Naive thymus-derived CD4-positive, alpha-beta T cell (primary cell): ENCODE measurements at regions not wholly inside any gene's neighbourhood (a gene's known extent, or its start where the extent isn't known, plus 50 kb on each side); places are given as distances from the start of the nearest gene placed in this dataset.

ENCODE experiments used
- ATAC-seq: fragments of 150-1000 bp; cut with Tn5 transposase; 2 replicates; pipeline ENCODE4 v1.10.0; 2021; ENCODE audit warnings: mild to moderate bottlenecking, moderate library complexity
- CTCF ChIA-PET: fragments of 350-600 bp; sonication (Branson Sonifier 250); formaldehyde crosslinking; loops from one replicate; lab custom pipeline; 2021; ENCODE audit warnings: antibody characterized with exemption; lab: Charles Lee
- POLR2A ChIA-PET: fragments of 350-600 bp; sonication (Branson Sonifier 250); formaldehyde crosslinking; loops from one replicate; lab custom pipeline; 2021; ENCODE audit warnings: antibody characterized with exemption, inconsistent platforms; lab: Charles Lee
- DNase-seq, 9 donors: peaks; one replicate each; pipeline versions ENCODE4 v3.0.0 to v3.0.0-alpha.2; 2020 to 2022; ENCODE audit warnings: mixed read lengths in 1 of 9
- H3K27ac ChIP-seq: one replicate; pipeline ENCODE4 v1.7.0; 2013; ENCODE audit warnings: mild to moderate bottlenecking, low read depth, low read length, moderate library complexity
- H3K27me3 ChIP-seq, 2 donors: one replicate each; pipeline ENCODE4 v1.7.0; 2013; ENCODE audit warnings: low read length in 2 of 2, mild to moderate bottlenecking in 2 of 2, moderate library complexity in 2 of 2; ENCODE audit not compliant: control insufficient read depth in 2 of 2, insufficient read depth in 2 of 2
- H3K36me3 ChIP-seq, 3 experiments: 1 replicate in 2 of 3; 2 replicates in 1 of 3; pipeline ENCODE4 v1.7.0; 2013; ENCODE audit warnings: low read length in 3 of 3, mild to moderate bottlenecking in 3 of 3, moderate library complexity in 1 of 3; ENCODE audit not compliant: insufficient read depth in 3 of 3, control insufficient read depth in 2 of 3
- H3K4me1 ChIP-seq, 2 donors: one replicate each; pipeline ENCODE4 v1.7.0; 2013; ENCODE audit warnings: low read length in 2 of 2, mild to moderate bottlenecking in 2 of 2, moderate library complexity in 1 of 2; ENCODE audit not compliant: control insufficient read depth in 2 of 2, insufficient read depth in 2 of 2
- H3K4me3 ChIP-seq: 2 replicates; pipeline ENCODE4 v1.7.0; 2013; ENCODE audit warnings: mild to moderate bottlenecking, low read length
- H3K9me3 ChIP-seq, 3 experiments: 1 replicate in 2 of 3; 2 replicates in 1 of 3; pipeline ENCODE4 v1.7.0; 2013; ENCODE audit warnings: low read length in 3 of 3; ENCODE audit not compliant: control insufficient read depth in 2 of 3
- H3K27ac Mint-ChIP-seq, 9 donors: one replicate each; pipeline ENCODE4 v1.8.0; 2020 to 2022; ENCODE audit warnings: mixed read lengths in 9 of 9, mild to moderate bottlenecking in 8 of 9, moderate library complexity in 5 of 9, inconsistent platforms in 2 of 9
- H3K27me3 Mint-ChIP-seq, 5 donors: one replicate each; pipeline ENCODE4 v1.8.0; 2021 to 2022; ENCODE audit warnings: mixed read lengths in 5 of 5, mild to moderate bottlenecking in 1 of 5
- H3K36me3 Mint-ChIP-seq, 5 donors: one replicate each; pipeline ENCODE4 v1.8.0; 2020 to 2022; ENCODE audit warnings: mixed read lengths in 5 of 5, mild to moderate bottlenecking in 3 of 5, inconsistent platforms in 1 of 5
- H3K4me1 Mint-ChIP-seq, 7 donors: one replicate each; pipeline ENCODE4 v1.8.0; 2020 to 2022; ENCODE audit warnings: mixed read lengths in 7 of 7, mild to moderate bottlenecking in 3 of 7, inconsistent platforms in 1 of 7
- H3K4me3 Mint-ChIP-seq, 10 donors: one replicate each; pipeline ENCODE4 v1.8.0; 2020 to 2022; ENCODE audit warnings: mild to moderate bottlenecking in 10 of 10, mixed read lengths in 10 of 10, moderate library complexity in 6 of 10, inconsistent platforms in 2 of 10
- H3K9me3 Mint-ChIP-seq, 11 donors: one replicate each; pipeline ENCODE4 v1.8.0; 2020 to 2022; ENCODE audit warnings: mixed read lengths in 11 of 11, mild to moderate bottlenecking in 4 of 11, inconsistent platforms in 1 of 11, moderate library complexity in 1 of 11
- intact Hi-C, 2 donors: fragments of 100-400 bp; cut with micrococcal nuclease; formaldehyde crosslinking; loops; one replicate each; pipeline ENCODE4 v1.15.1; 2023

DNA sequence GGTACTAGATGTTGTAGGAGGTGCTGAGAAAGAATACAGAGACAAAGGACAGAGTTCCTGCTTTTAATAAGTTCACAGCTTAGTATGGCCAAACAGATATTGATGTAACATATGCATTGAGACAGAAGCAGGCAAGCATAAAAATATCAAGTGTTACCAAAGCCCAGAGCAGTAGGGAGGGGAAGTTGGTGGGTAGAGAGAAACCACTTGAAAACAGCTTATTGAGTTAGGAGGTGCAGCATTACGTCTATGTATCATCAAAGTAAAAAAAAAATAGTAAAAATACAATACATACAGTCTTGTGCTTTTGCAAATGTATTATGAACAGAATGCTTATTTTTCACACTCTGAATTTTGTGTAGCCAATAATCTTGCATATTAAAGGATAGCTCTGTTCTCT, 441.8 kb upstream of the SGCD start:
- peak; percentile 63 for ATAC-seq
- H3K36me3 ChIP-seq: no peaks in the 10 kb centered on the region
- H3K27ac ChIP-seq: no peak overlapping the region
- ChIA-PET CTCF (no interaction called here), POLR2A (no interaction called here)
- DNase-seq: no peak
- peaks cover 0 to 3% of the 10 kb centered on the region in 2 donors for H3K4me1 ChIP-seq
- Mint-ChIP-seq H3K4me1 (no peaks in the 10 kb centered on the region), H3K4me3 (no peak overlapping the region), H3K27ac (no peak overlapping the region), H3K9me3 (no peaks in the 10 kb centered on the region), H3K36me3 (no peaks in the 10 kb centered on the region), H3K27me3 (peaks cover 0 to 15% (median 5%) of the 10 kb centered on the region in 5 donors)
- H3K27me3 ChIP-seq: no peaks in the 10 kb centered on the region
- no peaks in the 10 kb centered on the region for H3K9me3 ChIP-seq
- intact Hi-C loops: no loop called here
- H3K4me3 ChIP-seq: no peak overlapping the region

DNA sequence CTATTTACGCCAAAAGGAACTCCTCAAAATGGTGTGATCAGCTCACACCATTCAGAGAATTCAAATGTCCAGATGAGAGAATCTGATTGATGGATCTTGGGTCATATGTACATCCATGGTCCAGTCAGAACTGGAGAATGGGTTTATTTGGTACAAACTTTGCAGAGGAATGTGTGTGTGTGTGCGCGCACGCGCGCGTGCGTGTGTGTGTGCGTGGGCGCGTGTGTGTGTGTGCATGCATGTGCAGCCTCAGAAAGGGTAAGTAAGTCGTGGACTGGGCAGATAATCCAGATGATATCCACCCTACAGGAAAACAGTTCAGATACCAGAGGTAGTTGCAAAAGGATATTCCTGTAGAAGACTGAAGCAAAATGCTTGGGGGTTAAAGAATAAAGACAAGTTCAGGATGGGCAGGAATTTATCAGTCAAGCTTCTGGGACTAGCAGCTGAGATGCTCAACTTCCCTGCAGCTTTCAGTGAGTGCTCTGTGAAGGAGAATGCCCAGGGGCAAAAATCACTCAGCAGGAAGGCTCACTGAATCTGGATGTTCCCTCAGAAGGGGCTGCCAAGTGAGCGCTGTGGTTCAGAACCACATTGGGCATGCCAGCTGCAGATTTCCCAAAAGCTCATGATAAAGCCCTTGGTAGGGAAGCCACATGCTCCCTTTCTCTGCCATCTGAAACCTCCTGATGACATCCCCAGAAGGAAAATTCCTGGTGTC, 440.5 kb upstream of the SGCD start:
- Mint-ChIP-seq H3K4me1 (no peaks in the 10 kb centered on the region), H3K27ac (no peak overlapping the region), H3K36me3 (no peaks in the 10 kb centered on the region), H3K4me3 (no peak overlapping the region), H3K9me3 (no peaks in the 10 kb centered on the region), H3K27me3 (peaks cover 0 to 21% (median 6%) of the 10 kb centered on the region in 5 donors)
- no peak overlapping the region for H3K27ac ChIP-seq
- peaks cover 0 to 3% of the 10 kb centered on the region in 2 donors for H3K4me1 ChIP-seq
- H3K27me3 ChIP-seq: no peaks in the 10 kb centered on the region
- intact Hi-C loops: no loop called here
- H3K4me3 ChIP-seq: no peak overlapping the region
- ChIA-PET CTCF (no interaction called here), POLR2A (no interaction called here)
- ATAC-seq (no peak), DNase-seq (no peak)
- H3K36me3 ChIP-seq: no peaks in the 10 kb centered on the region
- H3K9me3 ChIP-seq: no peaks in the 10 kb centered on the region

DNA sequence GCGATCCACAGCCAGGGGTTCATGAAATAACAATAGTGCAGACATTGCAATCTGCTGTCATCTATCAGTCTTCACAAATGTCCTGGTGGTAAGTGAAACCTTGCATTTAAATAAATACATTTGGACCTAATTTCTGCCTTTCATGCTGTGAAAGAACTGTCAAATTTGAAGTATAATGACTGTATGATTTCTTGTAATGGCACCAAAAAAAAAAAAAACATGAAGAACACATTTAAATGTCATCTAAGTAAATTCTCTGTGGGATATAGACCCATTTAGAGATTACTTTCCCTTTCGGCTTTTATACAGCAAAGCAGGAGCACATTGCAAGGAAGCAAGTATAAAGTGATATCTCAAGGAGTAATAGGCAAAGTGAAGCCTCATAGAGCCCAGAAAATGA, 431.5 kb upstream of the SGCD start:
- ATAC-seq (no peak), DNase-seq (no peak)
- Histone ChIP-seq H3K36me3 (no peaks in the 10 kb centered on the region), H3K27ac (no peak overlapping the region), H3K27me3 (no peaks in the 10 kb centered on the region), H3K4me3 (no peak overlapping the region), H3K9me3 (no peaks in the 10 kb centered on the region), H3K4me1 (no peaks in the 10 kb centered on the region)
- no peak overlapping the region for H3K4me3 Mint-ChIP-seq
- H3K4me1 Mint-ChIP-seq: no peaks in the 10 kb centered on the region
- no peaks in the 10 kb centered on the region for H3K36me3 Mint-ChIP-seq
- ChIA-PET CTCF (no interaction called here), POLR2A (no interaction called here)
- peaks cover 0 to 6% (median 0%) of the 10 kb centered on the region in 11 donors for H3K9me3 Mint-ChIP-seq
- H3K27me3 Mint-ChIP-seq: peaks cover 0 to 14% (median 3%) of the 10 kb centered on the region in 5 donors
- no peak overlapping the region for H3K27ac Mint-ChIP-seq
- intact Hi-C loops: no loop called here

DNA sequence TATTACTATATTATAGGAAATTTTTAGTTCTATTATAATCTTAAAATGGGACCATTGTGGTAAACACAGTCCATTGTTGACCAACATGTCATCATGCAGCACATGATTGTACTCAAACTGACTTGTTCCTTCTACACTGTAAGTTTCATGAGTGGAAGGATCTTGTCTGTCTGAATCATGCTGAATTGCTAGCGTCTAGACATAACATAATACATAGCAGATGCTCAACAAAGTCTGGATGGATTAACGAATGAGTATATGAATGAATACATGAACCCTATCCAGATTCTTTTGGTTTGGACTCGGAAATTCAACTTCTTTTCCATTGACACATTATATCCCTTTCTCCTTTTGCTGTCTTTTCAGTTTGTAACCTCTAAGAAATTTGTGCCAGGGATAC, 429.2 kb upstream of the SGCD start:
- DNase-seq (no peak), ATAC-seq (no peak)
- no peaks in the 10 kb centered on the region for H3K4me1 ChIP-seq
- no peaks in the 10 kb centered on the region for H3K9me3 ChIP-seq
- H3K27me3 Mint-ChIP-seq: peaks cover 0 to 12% (median 0%) of the 10 kb centered on the region in 5 donors
- H3K4me3 ChIP-seq: no peak overlapping the region
- no peaks in the 10 kb centered on the region for H3K36me3 ChIP-seq
- peaks cover 0 to 2% (median 0%) of the 10 kb centered on the region in 11 donors for H3K9me3 Mint-ChIP-seq
- no peaks in the 10 kb centered on the region for H3K27me3 ChIP-seq
- H3K36me3 Mint-ChIP-seq: no peaks in the 10 kb centered on the region
- ChIA-PET POLR2A (no interaction called here), CTCF (no interaction called here)
- intact Hi-C loops: no loop called here
- H3K27ac ChIP-seq: no peak overlapping the region
- no peak overlapping the region for H3K4me3 Mint-ChIP-seq
- H3K4me1 Mint-ChIP-seq: no peaks in the 10 kb centered on the region
- H3K27ac Mint-ChIP-seq: no peak overlapping the region

DNA sequence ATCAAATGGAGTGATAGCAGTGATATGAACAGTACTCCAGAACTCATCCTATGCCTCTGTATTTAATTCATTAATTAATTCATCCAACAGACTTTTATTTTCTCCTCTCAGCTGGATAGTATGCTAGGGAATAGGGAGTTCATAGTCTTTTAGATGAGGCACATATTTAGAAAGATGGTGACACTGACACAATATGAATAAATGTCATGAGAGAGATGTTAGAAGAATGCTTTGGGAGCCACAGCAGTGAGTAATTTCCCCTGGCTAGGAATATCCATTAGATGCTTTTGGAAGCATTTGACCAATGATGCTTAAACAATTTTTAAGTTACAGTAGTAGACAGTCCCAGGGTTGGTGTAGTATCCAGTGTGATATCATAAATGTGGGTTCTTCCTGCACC, 428.7 kb upstream of the SGCD start:
- H3K27ac Mint-ChIP-seq: no peak overlapping the region
- Histone ChIP-seq H3K9me3 (no peaks in the 10 kb centered on the region), H3K4me3 (no peak overlapping the region), H3K27ac (no peak overlapping the region), H3K4me1 (no peaks in the 10 kb centered on the region), H3K27me3 (no peaks in the 10 kb centered on the region), H3K36me3 (no peaks in the 10 kb centered on the region)
- no peaks in the 10 kb centered on the region for H3K9me3 Mint-ChIP-seq
- H3K4me3 Mint-ChIP-seq: no peak overlapping the region
- ATAC-seq: no peak
- POLR2A ChIA-PET: no interaction called here
- no peaks in the 10 kb centered on the region for H3K4me1 Mint-ChIP-seq
- intact Hi-C loops: no loop called here
- H3K27me3 Mint-ChIP-seq: peaks cover 0 to 12% (median 0%) of the 10 kb centered on the region in 5 donors
- no peak for DNase-seq
- H3K36me3 Mint-ChIP-seq: no peaks in the 10 kb centered on the region
- CTCF ChIA-PET: no interaction called here

DNA sequence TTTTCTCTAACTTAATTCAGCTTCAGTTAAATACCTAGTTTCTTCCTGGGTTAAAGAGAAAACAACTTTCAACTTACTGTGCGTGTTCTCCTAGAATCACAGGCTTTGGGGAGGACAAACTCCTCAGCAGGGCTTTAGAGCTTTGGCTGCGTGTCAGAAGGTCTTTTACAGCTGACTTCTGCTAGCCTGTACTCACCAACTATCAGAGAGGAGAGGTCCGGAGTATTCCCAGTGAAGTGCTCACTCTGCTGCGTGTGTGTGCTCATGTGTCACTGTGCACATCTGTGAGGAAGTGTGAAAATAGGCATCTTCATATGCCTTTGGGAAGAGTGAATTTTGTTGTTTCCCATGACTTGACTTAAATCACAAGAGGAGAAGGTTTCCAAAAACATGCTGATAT, 423.2 kb upstream of the SGCD start:
- no peaks in the 10 kb centered on the region for H3K4me1 Mint-ChIP-seq
- no peaks in the 10 kb centered on the region for H3K9me3 ChIP-seq
- no peak overlapping the region for H3K4me3 ChIP-seq
- intact Hi-C loops: no loop called here
- peaks cover 0 to 4% (median 0%) of the 10 kb centered on the region in 11 donors for H3K9me3 Mint-ChIP-seq
- DNase-seq (no peak), ATAC-seq (no peak)
- ChIA-PET CTCF (no interaction called here), POLR2A (no interaction called here)
- H3K36me3 ChIP-seq: no peaks in the 10 kb centered on the region
- H3K27me3 Mint-ChIP-seq: peaks cover 0 to 15% (median 0%) of the 10 kb centered on the region in 5 donors
- no peaks in the 10 kb centered on the region for H3K36me3 Mint-ChIP-seq
- H3K27ac ChIP-seq: no peak overlapping the region
- H3K27me3 ChIP-seq: no peaks in the 10 kb centered on the region
- no peaks in the 10 kb centered on the region for H3K4me1 ChIP-seq
- no peak overlapping the region for H3K27ac Mint-ChIP-seq
- H3K4me3 Mint-ChIP-seq: no peak overlapping the region

DNA sequence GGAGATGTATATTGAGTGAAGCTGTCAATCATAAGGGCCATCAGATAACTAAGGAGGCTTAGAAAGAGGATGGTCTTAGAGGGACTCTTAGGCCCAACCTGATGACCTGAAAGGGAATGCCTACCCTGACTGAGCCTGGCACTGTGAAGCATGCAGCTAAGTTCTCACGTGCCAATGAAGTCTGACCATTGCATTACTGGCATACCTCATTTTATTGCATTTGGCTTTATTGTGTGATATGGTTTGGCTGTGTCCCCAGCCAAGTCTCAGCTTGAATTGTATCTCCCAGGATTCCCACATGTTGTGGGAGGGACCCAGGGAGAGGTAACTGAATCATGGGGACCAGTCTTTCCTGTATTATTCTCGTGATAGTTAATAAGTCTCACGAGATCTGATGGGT, 421.6 kb upstream of the SGCD start:
- intact Hi-C loops: no loop called here
- ChIA-PET POLR2A (no interaction called here), CTCF (no interaction called here)
- Mint-ChIP-seq H3K4me3 (no peak overlapping the region), H3K27me3 (peaks cover 0 to 8% (median 5%) of the 10 kb centered on the region in 5 donors), H3K4me1 (no peaks in the 10 kb centered on the region), H3K36me3 (no peaks in the 10 kb centered on the region), H3K27ac (no peak overlapping the region), H3K9me3 (peaks cover 0 to 4% (median 0%) of the 10 kb centered on the region in 11 donors)
- H3K27ac ChIP-seq: no peak overlapping the region
- H3K36me3 ChIP-seq: no peaks in the 10 kb centered on the region
- no peaks in the 10 kb centered on the region for H3K4me1 ChIP-seq
- no peaks in the 10 kb centered on the region for H3K9me3 ChIP-seq
- no peak overlapping the region for H3K4me3 ChIP-seq
- H3K27me3 ChIP-seq: no peaks in the 10 kb centered on the region
- DNase-seq (no peak), ATAC-seq (no peak)
